ENCODE measurements at regions not wholly inside any gene's neighbourhood (a gene's known extent, or its start where the extent isn't known, plus 50 kb on each side); places are given as distances from the start of the nearest gene placed in this dataset.

DNA sequence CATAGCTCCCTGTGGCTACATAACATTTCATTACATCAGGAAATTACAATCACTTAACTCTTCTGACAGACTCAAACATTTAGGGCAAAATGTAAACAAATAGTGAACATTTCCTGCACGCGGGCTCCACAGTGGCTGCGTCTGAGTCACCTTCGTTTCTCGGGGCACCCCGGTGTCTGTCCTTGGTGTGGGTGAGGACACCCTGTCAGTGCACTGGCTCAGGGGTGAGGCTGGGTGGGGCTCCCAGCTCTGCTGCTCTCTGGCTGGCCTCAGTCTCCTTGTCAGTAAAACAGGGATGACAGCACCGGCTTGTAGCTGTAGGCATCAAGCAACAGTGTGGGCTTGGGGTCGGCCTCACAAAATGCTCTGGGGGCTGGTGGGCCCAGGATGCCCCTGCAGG, 237.1 kb upstream of the SHH start:
- intact Hi-C loops (cut with micrococcal nuclease) = no loop called here
- H3K27ac Mint-ChIP-seq = no peak overlapping the region
- H3K4me3 Mint-ChIP-seq = no peak overlapping the region
- TF ChIP-seq, protein P1, sequence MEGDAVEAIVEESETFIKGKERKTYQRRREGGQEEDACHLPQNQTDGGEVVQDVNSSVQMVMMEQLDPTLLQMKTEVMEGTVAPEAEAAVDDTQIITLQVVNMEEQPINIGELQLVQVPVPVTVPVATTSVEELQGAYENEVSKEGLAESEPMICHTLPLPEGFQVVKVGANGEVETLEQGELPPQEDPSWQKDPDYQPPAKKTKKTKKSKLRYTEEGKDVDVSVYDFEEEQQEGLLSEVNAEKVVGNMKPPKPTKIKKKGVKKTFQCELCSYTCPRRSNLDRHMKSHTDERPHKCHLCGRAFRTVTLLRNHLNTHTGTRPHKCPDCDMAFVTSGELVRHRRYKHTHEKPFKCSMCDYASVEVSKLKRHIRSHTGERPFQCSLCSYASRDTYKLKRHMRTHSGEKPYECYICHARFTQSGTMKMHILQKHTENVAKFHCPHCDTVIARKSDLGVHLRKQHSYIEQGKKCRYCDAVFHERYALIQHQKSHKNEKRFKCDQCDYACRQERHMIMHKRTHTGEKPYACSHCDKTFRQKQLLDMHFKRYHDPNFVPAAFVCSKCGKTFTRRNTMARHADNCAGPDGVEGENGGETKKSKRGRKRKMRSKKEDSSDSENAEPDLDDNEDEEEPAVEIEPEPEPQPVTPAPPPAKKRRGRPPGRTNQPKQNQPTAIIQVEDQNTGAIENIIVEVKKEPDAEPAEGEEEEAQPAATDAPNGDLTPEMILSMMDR (IDR thresholded peaks at IDR 0.05) = no peak
- no peaks in the 10 kb centered on the region for H3K36me3 Mint-ChIP-seq (ENCODE audit: low read depth)
- ATAC-seq (ENCODE audit: low read depth) = no peak
- DNase-seq = no peak
- ChIA-PET POLR2A (no interaction called here), CTCF (no interaction called here)
- H3K9me3 Mint-ChIP-seq = peaks cover 6% of the 10 kb centered on the region
- H3K4me1 Mint-ChIP-seq = no peaks in the 10 kb centered on the region
- H3K27me3 Mint-ChIP-seq = no peaks in the 10 kb centered on the region

DNA sequence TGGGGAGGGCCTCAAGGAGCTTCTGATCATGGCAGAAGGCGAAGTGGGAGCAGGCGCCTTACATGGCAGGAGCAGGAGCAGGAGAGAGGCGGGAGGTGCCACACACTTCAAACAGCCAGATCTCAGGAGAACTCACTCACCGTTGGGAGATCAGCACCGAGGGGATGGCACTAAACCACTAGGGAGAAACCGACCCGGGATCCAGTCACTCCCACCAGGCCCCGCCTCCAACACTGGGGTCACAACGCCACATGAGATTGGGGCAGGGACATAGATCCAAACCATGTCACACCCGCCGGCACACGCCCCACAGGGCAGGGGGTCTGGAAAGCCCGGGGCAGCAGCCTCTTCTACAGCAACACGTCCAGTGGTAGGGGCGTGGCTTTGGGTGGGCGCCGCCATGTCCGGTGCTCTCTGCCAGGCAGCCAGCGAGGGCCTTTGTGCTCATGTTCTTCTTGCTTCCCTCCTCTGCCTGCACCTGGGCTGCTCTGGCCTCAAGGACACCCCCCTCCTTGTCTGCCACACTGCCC, 233.8 kb upstream of the SHH start:
- CTCF ChIA-PET = no interaction called here
- H3K4me3 Mint-ChIP-seq = no peak overlapping the region
- ATAC-seq (ENCODE audit: low read depth) (no peak), DNase-seq (no peak)
- intact Hi-C loops (cut with micrococcal nuclease) = no loop called here
- POLR2A ChIA-PET = no interaction called here
- no peaks in the 10 kb centered on the region for H3K4me1 Mint-ChIP-seq
- H3K27me3 Mint-ChIP-seq = no peaks in the 10 kb centered on the region
- H3K27ac Mint-ChIP-seq = no peak overlapping the region
- H3K36me3 Mint-ChIP-seq (ENCODE audit: low read depth) = no peaks in the 10 kb centered on the region
- TF ChIP-seq, protein P1 (IDR thresholded peaks at IDR 0.05) = no peak
- H3K9me3 Mint-ChIP-seq = peaks cover 6% of the 10 kb centered on the region

DNA sequence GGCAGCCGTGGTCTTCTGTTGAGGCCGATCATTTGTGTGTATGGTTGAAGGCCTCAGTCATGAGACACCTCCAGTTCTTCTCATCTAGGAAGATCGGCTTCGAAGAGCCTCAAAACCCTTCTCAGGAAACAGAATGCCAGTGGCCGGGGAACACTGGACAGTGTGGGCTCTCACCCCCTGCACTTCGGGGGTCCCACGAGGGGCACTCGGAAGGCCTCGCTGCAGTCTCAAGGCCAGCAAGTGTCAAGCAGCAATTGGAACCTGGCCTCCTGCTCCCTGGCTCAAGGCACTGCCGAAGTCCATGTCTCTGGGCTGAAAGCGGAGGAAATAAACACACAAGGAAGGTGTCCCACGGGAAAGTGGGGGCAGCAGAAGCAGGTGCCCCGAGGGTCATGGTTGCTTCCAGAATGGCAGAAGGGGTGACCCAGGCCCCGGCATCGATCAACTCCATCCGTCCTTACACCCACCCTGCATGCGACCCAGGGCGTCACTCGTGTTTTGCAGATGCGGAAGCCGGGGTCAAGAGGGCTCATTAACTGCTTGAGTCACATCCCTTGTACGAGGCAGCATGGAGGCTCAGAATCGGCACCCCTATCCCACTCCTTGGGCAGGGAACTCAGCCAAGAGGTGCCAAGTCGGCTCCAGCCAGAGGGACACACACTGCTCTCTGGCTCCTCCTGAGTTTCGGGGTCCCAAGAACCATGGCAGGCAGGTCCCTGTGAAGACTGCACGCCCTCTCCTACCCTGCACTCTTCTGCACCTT, 231.3 kb upstream of the SHH start:
- ATAC-seq (ENCODE audit: low read depth) (no peak), DNase-seq (no peak)
- TF ChIP-seq, protein P1 (IDR thresholded peaks at IDR 0.05) = no peak
- H3K27ac Mint-ChIP-seq = no peak overlapping the region
- H3K4me3 Mint-ChIP-seq = no peak overlapping the region
- no peaks in the 10 kb centered on the region for H3K27me3 Mint-ChIP-seq
- ChIA-PET POLR2A (interaction anchor here (0.7 kb wide), 1 partner anchor 503 kb away, joined by 6 read pairs; no protein-coding TSS in a partner anchor), CTCF (no interaction called here)
- intact Hi-C loops (cut with micrococcal nuclease) = no loop called here
- H3K4me1 Mint-ChIP-seq = no peaks in the 10 kb centered on the region
- peaks cover 6% of the 10 kb centered on the region for H3K9me3 Mint-ChIP-seq
- no peaks in the 10 kb centered on the region for H3K36me3 Mint-ChIP-seq (ENCODE audit: low read depth)

DNA sequence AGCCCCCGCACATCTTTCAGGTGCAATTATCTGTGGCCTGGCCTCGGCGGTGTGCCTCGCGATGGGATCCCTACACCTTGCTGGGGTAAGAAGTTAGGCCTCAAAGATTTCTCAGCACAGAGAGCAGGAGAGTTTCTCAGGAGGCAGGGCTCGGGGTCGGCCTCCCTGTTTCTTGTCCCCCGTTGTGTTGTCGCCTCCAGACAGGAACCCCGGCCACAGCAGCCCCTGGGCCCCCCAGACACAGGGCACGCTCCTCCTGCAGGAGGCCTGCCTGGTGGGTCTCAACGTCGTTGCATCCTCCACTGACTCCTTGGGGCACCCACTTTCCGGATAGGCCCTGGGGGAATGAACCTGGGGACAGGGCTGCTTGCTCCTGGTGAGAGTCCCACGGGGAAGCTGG, 229.1 kb upstream of the SHH start:
- ATAC-seq (ENCODE audit: low read depth) (no peak), DNase-seq (no peak)
- no peaks in the 10 kb centered on the region for H3K4me1 Mint-ChIP-seq
- ChIA-PET POLR2A (no interaction called here), CTCF (no interaction called here)
- no peaks in the 10 kb centered on the region for H3K36me3 Mint-ChIP-seq (ENCODE audit: low read depth)
- no peak overlapping the region for H3K27ac Mint-ChIP-seq
- H3K9me3 Mint-ChIP-seq = no peaks in the 10 kb centered on the region
- intact Hi-C loops (cut with micrococcal nuclease) = no loop called here
- no peaks in the 10 kb centered on the region for H3K27me3 Mint-ChIP-seq
- TF ChIP-seq, protein P1 (IDR thresholded peaks at IDR 0.05) = no peak
- no peak overlapping the region for H3K4me3 Mint-ChIP-seq

DNA sequence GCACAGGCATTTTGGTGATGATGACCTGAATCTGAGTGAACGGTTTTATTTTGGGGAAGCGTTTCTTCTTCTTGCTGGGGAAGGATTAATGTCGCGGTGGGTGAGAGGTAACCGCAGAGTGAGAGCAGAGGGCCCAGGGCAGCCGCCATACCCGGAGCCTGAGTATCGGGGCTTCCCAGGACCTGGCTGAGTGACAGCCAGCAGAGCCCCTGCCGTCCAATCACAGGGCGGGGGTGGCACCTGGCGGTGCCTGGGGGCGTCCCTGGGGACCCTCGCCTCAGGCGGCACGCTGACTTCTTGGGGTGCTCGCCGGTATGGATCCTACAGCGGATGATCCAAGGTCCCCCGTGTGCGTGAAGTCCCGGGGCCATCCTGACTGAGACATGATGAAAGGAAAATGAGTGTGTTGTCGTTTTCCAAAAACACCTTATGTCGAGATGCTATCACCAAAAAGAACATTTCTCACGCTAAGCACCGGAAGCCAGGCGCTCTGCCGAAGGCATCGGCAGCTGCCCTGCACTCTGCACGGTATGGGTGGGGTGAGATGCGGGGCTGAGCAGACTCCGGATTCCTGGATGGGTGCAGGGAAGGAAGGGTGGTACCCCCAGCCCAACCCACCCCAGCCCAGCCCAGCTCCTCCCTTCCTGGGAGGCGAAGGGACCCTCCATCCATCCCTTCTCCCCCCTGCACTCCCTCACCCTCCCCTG, 227.9 kb upstream of the SHH start:
- Mint-ChIP-seq H3K36me3 (ENCODE audit: low read depth) (no peaks in the 10 kb centered on the region), H3K27me3 (no peaks in the 10 kb centered on the region), H3K27ac (no peak overlapping the region), H3K9me3 (no peaks in the 10 kb centered on the region), H3K4me3 (no peak overlapping the region), H3K4me1 (peaks cover 2% of the 10 kb centered on the region)
- ChIA-PET POLR2A (no interaction called here), CTCF (no interaction called here)
- ATAC-seq (ENCODE audit: low read depth) = peak; percentile 40
- TF ChIP-seq, protein P1 (IDR thresholded peaks at IDR 0.05) = no peak
- DNase-seq = no peak
- intact Hi-C loops (cut with micrococcal nuclease) = no loop called here

Data from activated B cell treated with CpG ODN at 0.5 μM for 24 hours (primary cell).